Neural cell (in vitro differentiated cells): ENCODE measurements at regions not wholly inside any gene's neighbourhood (a gene's known extent, or its start where the extent isn't known, plus 50 kb on each side); places are given as distances from the start of the nearest gene placed in this dataset.

Experiments used
- H2AFZ ChIP-seq: fragments of 200-600, 300-800 bp; sonication (generic), shearing (Covaris generic); 2 replicates; pipeline ENCODE4 v1.6.0; 2014; ENCODE audit warnings: low read depth, mild to moderate bottlenecking, antibody characterized with exemption, low read length, moderate library complexity
- H3F3A ChIP-seq: fragments of 200-600 bp; shearing (Covaris generic); 2 replicates; pipeline ENCODE4 v1.6.1; 2016; ENCODE audit warnings: mild to moderate bottlenecking, moderate library complexity, mixed read lengths, antibody characterized with exemption, low read length; ENCODE audit not compliant: insufficient read depth, poor library complexity, severe bottlenecking
- H3K27ac ChIP-seq: fragments of 200-600, 300-800 bp; sonication (generic), shearing (Covaris generic); 2 replicates; pipeline ENCODE4 v1.5.1; 2014; ENCODE audit warnings: mild to moderate bottlenecking, low read length, moderate library complexity
- H3K27me3 ChIP-seq: fragments of 300-800, 200-600 bp; sonication (generic), shearing (Covaris generic); 2 replicates; pipeline ENCODE4 v1.6.0; 2014; ENCODE audit warnings: mild to moderate bottlenecking, low read depth, low read length, moderate library complexity; ENCODE audit not compliant: insufficient read depth
- H3K36me3 ChIP-seq: fragments of 300-800, 200-600 bp; sonication (generic), shearing (Covaris generic); 2 replicates; pipeline ENCODE4 v1.5.1; 2014; ENCODE audit warnings: mild to moderate bottlenecking, antibody characterized with exemption, low read length, moderate library complexity; ENCODE audit not compliant: insufficient read depth
- H3K4me2 ChIP-seq: fragments of 300-800, 200-600 bp; sonication (generic), shearing (Covaris generic); 2 replicates; pipeline ENCODE4 v1.6.0; 2014; ENCODE audit warnings: mild to moderate bottlenecking, low read length
- H3K4me3 ChIP-seq: fragments of 300-800, 200-600 bp; sonication (generic), shearing (Covaris generic); 2 replicates; pipeline ENCODE4 v1.5.1; 2014; ENCODE audit warnings: mild to moderate bottlenecking, low read length, moderate library complexity
- H3K79me2 ChIP-seq: fragments of 200-600 bp; shearing (Covaris generic); replicated peaks from 2 replicates; pipeline ENCODE4 v1.6.0; 2014; ENCODE audit warnings: mild to moderate bottlenecking, low read length, moderate library complexity; ENCODE audit not compliant: insufficient read depth
- H3K9ac ChIP-seq: fragments of 300-800, 200-600 bp; sonication (generic), shearing (Covaris generic); 2 replicates; pipeline ENCODE4 v1.6.1; 2016; ENCODE audit warnings: mild to moderate bottlenecking, low read length, mixed read lengths
- H3K9me2 ChIP-seq: fragments of 200-600 bp; shearing (Covaris generic); 2 replicates; pipeline ENCODE4 v1.6.1; 2016; ENCODE audit warnings: mild to moderate bottlenecking, low read length, mixed read lengths; ENCODE audit not compliant: insufficient read depth
- H3K9me3 ChIP-seq: fragments of 200-600, 300-800 bp; sonication (generic), shearing (Covaris generic); 2 replicates; pipeline ENCODE4 v1.6.1; 2016; ENCODE audit warnings: mild to moderate bottlenecking, mixed run types, low read length, moderate library complexity, mixed read lengths
- H4K20me1 ChIP-seq: fragments of 200-600 bp; shearing (Covaris generic); 2 replicates; pipeline ENCODE4 v1.6.1; 2016; ENCODE audit warnings: mild to moderate bottlenecking, mixed run types; ENCODE audit not compliant: insufficient read depth
- EP300 ChIP-seq: fragments of 450-650 bp; conservative IDR thresholded peaks from 2 replicates; pipeline ENCODE4 v1.6.1; 2014; ENCODE audit warnings: antibody characterized with exemption, mild to moderate bottlenecking, moderate library complexity; ENCODE audit not compliant: poor library complexity, severe bottlenecking
- EZH2 ChIP-seq: fragments of 200-600, 300-800 bp; shearing (Covaris generic), sonication (generic); IDR thresholded peaks from 2 replicates; pipeline ENCODE4 v1.6.1; 2014; ENCODE audit warnings: antibody characterized with exemption, low read length, borderline replicate concordance, mild to moderate bottlenecking; ENCODE audit not compliant: insufficient read depth, poor library complexity, severe bottlenecking
- MXI1 ChIP-seq: fragments of 450-650 bp; conservative IDR thresholded peaks from 2 replicates; pipeline ENCODE4 v1.6.1; 2014; ENCODE audit warnings: antibody characterized with exemption, mild to moderate bottlenecking; ENCODE audit not compliant: poor library complexity, severe bottlenecking
- POLR2AphosphoS5 ChIP-seq: IDR thresholded peaks from 2 replicates; pipeline ENCODE4 v1.6.1; 2012
- RAD21 ChIP-seq: fragments of 450-650 bp; conservative IDR thresholded peaks from 2 replicates; pipeline ENCODE4 v1.6.1; 2014; ENCODE audit warnings: antibody characterized with exemption, mild to moderate bottlenecking, moderate library complexity
- SMC3 ChIP-seq: fragments of 450-650 bp; conservative IDR thresholded peaks from 2 replicates; pipeline ENCODE4 v1.6.1; 2014; ENCODE audit warnings: antibody characterized with exemption, mild to moderate bottlenecking, moderate library complexity; ENCODE audit not compliant: poor library complexity
- TAF1 ChIP-seq: IDR thresholded peaks from 2 replicates; pipeline ENCODE4 v1.6.1; 2012; ENCODE audit warnings: low read depth
- TF ChIP-seq, protein P1 (sequence below): fragments of 450-650 bp; IDR thresholded peaks from 2 replicates; pipeline ENCODE4 v1.5.1; 2014; ENCODE audit warnings: antibody characterized with exemption, mild to moderate bottlenecking, moderate library complexity; ENCODE audit not compliant: poor library complexity, severe bottlenecking
- TF ChIP-seq, protein P2 (sequence below): IDR thresholded peaks from 2 replicates; pipeline ENCODE4 v1.6.1; 2012; ENCODE audit warnings: borderline replicate concordance

DNA sequence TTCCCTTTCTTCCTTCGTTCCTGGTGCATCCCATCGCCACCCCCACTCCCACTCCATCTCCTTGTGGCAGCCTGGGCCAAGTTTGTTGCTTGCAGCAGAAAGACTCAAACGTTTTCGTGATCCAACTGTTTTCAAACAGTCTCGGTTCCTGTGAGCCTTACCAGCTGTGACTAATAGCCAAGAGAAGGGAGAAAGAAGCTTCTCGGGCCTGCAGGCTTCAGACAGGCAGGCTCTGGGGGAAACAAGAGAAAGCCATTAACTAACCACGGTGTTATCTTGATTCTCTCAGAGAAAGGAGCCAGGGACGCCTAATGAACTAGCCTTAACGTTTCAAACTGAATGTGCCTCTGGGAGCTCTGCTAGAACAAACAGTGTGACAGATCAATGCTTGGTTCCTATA, 742.0 kb downstream of the NR2F2 start:
- H3K9me2 ChIP-seq: no peaks in the 10 kb centered on the region
- no peak overlapping the region for H3K9ac ChIP-seq
- no peak overlapping the region for H3K4me3 ChIP-seq
- TF ChIP-seq, protein P1, sequence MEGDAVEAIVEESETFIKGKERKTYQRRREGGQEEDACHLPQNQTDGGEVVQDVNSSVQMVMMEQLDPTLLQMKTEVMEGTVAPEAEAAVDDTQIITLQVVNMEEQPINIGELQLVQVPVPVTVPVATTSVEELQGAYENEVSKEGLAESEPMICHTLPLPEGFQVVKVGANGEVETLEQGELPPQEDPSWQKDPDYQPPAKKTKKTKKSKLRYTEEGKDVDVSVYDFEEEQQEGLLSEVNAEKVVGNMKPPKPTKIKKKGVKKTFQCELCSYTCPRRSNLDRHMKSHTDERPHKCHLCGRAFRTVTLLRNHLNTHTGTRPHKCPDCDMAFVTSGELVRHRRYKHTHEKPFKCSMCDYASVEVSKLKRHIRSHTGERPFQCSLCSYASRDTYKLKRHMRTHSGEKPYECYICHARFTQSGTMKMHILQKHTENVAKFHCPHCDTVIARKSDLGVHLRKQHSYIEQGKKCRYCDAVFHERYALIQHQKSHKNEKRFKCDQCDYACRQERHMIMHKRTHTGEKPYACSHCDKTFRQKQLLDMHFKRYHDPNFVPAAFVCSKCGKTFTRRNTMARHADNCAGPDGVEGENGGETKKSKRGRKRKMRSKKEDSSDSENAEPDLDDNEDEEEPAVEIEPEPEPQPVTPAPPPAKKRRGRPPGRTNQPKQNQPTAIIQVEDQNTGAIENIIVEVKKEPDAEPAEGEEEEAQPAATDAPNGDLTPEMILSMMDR: no peak
- no peak for TF ChIP-seq SMC3
- TF ChIP-seq RAD21: no peak
- TF ChIP-seq MXI1: no peak
- TF ChIP-seq EP300: no peak
- TF ChIP-seq, protein P2, sequence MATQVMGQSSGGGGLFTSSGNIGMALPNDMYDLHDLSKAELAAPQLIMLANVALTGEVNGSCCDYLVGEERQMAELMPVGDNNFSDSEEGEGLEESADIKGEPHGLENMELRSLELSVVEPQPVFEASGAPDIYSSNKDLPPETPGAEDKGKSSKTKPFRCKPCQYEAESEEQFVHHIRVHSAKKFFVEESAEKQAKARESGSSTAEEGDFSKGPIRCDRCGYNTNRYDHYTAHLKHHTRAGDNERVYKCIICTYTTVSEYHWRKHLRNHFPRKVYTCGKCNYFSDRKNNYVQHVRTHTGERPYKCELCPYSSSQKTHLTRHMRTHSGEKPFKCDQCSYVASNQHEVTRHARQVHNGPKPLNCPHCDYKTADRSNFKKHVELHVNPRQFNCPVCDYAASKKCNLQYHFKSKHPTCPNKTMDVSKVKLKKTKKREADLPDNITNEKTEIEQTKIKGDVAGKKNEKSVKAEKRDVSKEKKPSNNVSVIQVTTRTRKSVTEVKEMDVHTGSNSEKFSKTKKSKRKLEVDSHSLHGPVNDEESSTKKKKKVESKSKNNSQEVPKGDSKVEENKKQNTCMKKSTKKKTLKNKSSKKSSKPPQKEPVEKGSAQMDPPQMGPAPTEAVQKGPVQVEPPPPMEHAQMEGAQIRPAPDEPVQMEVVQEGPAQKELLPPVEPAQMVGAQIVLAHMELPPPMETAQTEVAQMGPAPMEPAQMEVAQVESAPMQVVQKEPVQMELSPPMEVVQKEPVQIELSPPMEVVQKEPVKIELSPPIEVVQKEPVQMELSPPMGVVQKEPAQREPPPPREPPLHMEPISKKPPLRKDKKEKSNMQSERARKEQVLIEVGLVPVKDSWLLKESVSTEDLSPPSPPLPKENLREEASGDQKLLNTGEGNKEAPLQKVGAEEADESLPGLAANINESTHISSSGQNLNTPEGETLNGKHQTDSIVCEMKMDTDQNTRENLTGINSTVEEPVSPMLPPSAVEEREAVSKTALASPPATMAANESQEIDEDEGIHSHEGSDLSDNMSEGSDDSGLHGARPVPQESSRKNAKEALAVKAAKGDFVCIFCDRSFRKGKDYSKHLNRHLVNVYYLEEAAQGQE: no peak
- no peak for TF ChIP-seq POLR2AphosphoS5
- H3K79me2 ChIP-seq: no peaks in the 10 kb centered on the region
- no peaks in the 10 kb centered on the region for H4K20me1 ChIP-seq
- no peaks in the 10 kb centered on the region for H3K9me3 ChIP-seq
- H3K36me3 ChIP-seq: no peaks in the 10 kb centered on the region
- H3K27ac ChIP-seq: no peak overlapping the region
- no peaks in the 10 kb centered on the region for H3F3A ChIP-seq
- H2AFZ ChIP-seq: no peak overlapping the region
- no peaks in the 10 kb centered on the region for H3K27me3 ChIP-seq
- no peak overlapping the region for H3K4me2 ChIP-seq

DNA sequence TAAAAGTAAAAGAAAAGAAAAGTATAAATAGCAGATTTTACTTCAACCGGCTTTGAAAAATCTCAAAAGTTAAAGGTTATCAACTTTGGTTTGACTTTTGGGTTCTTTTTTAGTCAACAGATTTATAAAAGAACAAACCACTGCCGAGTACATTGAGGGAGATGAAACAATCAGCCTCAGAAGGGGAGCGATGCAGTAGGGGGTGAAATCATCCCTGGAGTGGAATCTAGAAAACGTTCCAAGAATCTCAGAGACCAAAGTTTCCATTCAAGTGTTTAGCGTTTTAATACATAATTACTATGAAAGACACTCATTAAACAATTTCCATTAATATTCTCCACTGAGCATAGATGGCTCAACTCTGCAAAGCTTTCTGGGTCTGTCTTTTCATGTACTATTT, 745.5 kb downstream of the NR2F2 start:
- Histone ChIP-seq H3K9ac (no peak overlapping the region), H3K79me2 (no peaks in the 10 kb centered on the region), H4K20me1 (no peaks in the 10 kb centered on the region), H3K9me3 (no peaks in the 10 kb centered on the region), H3K9me2 (no peaks in the 10 kb centered on the region), H3K27me3 (no peaks in the 10 kb centered on the region), H2AFZ (no peak overlapping the region), H3F3A (no peaks in the 10 kb centered on the region), H3K4me2 (no peak overlapping the region), H3K4me3 (no peak overlapping the region), H3K27ac (no peak overlapping the region), H3K36me3 (no peaks in the 10 kb centered on the region)
- TF ChIP-seq, protein P2: no peak
- TF ChIP-seq EZH2 (no peak), SMC3 (no peak), POLR2AphosphoS5 (no peak), MXI1 (no peak), EP300 (no peak), RAD21 (no peak), TAF1 (no peak)
- TF ChIP-seq, protein P1: no peak
